AG04449 (cell line): ENCODE measurements at regions not wholly inside any gene's neighbourhood (a gene's known extent, or its start where the extent isn't known, plus 50 kb on each side); places are given as distances from the start of the nearest gene placed in this dataset.
"Not testable (repeated sequence)": the region's sequence is repeated elsewhere in the genome, so short reads cannot be mapped to it uniquely, and the experiment has no call there.

ENCODE experiments used
- CTCF ChIA-PET: fragments of 350-600 bp; formaldehyde crosslinking; extraction: SDS; loops from one replicate; lab custom pipeline; 2021; ENCODE audit warnings: antibody characterized with exemption; lab: Yijun Ruan, JAX
- POLR2A ChIA-PET: fragments of 400-600, 350-600 bp; formaldehyde crosslinking; extraction: SDS; loops from one replicate; lab custom pipeline; 2020; ENCODE audit warnings: antibody characterized with exemption, inconsistent platforms; lab: Yijun Ruan, JAX
- DNase-seq: peaks from one replicate; pipeline ENCODE4 v3.0.0-alpha.2; 2010; ENCODE audit warnings: low read depth, low spot score
- H3K4me3 ChIP-seq: 2 replicates; pipeline ENCODE4 v1.5.1; 2011; ENCODE audit warnings: low read depth, mild to moderate bottlenecking, control low read depth, low read length
- CTCF ChIP-seq: IDR thresholded peaks from one replicate; pipeline ENCODE4 v1.5.1; 2011; ENCODE audit warnings: mild to moderate bottlenecking, moderate library complexity, low read length, control low read depth, inconsistent platforms; ENCODE audit not compliant: insufficient read depth; ENCODE audit errors: missing control alignments

- DNase-seq, result no peak
- TF ChIP-seq CTCF, result no peak
- POLR2A ChIA-PET, result no interaction called here
- CTCF ChIA-PET, result no interaction called here
- H3K4me3 ChIP-seq, result no peak overlapping the region
These were observed 59.6 kb downstream of the RNF187 start for GRCh38 chr1:228546541-228547463.

- ChIA-PET POLR2A (no interaction called here), CTCF (no interaction called here)
- no peak overlapping the region for H3K4me3 ChIP-seq
- no peak for DNase-seq
- no peak for TF ChIP-seq CTCF
These were observed 60.2 kb downstream of the RNF187 start for GRCh38 chr1:228547464-228547792.

- POLR2A ChIA-PET, result no interaction called here
- TF ChIP-seq CTCF, result no peak
- no peak overlapping the region for H3K4me3 ChIP-seq
- no peak for DNase-seq
- CTCF ChIA-PET, result no interaction called here
These were observed 61.6 kb downstream of the RNF187 start for GRCh38 chr1:228548788-228549187.

- DNase-seq, result no peak
- TF ChIP-seq CTCF, result no peak
- CTCF ChIA-PET, result no interaction called here
- no peak overlapping the region for H3K4me3 ChIP-seq
- POLR2A ChIA-PET, result no interaction called here
These were observed 65.5 kb downstream of the RNF187 start for GRCh38 chr1:228552596-228553176.

- no peak overlapping the region for H3K4me3 ChIP-seq
- POLR2A ChIA-PET, result no interaction called here
- CTCF ChIA-PET, result no interaction called here
- no peak for TF ChIP-seq CTCF
- no peak for DNase-seq
These were observed 66.9 kb downstream of the RNF187 start for GRCh38 chr1:228554107-228554506.

GRCh38 chr1:228555074-228555994 lies 68.2 kb downstream of the RNF187 start:
- CTCF ChIA-PET, result no interaction called here

GRCh38 chr1:228556634-228557430 lies 69.7 kb downstream of the RNF187 start:
- POLR2A ChIA-PET, DNase-seq, CTCF ChIA-PET: not testable (repeated sequence)
- H3K4me3 ChIP-seq, result peak overlapping the region; percentile 48

More at GRCh38 chr1:228555074-228555994, 68.2 kb downstream of the RNF187 start:
- TF ChIP-seq CTCF, result no peak
- H3K4me3 ChIP-seq, result no peak overlapping the region
- POLR2A ChIA-PET, result interaction anchor here (0.5 kb wide), 1 partner anchor 446 kb away, joined by 5 read pairs; the partner anchor contains the start of gene MRPL55
- DNase-seq, result no peak
